Mesenchymal stem cell (in vitro differentiated cells and primary cell): ENCODE measurements at regions not wholly inside any gene's neighbourhood (a gene's known extent, or its start where the extent isn't known, plus 50 kb on each side); places are given as distances from the start of the nearest gene placed in this dataset.
A peak's percentile ranks its signal among the peaks of the same experiment; 100 is the strongest.

Source experiments
- DNase-seq: peaks from one replicate; pipeline ENCODE4 v3.0.0-alpha.2; 2013
- H2AFZ ChIP-seq: one replicate; pipeline ENCODE4 v1.6.1; 2013; ENCODE audit warnings: low read depth, mild to moderate bottlenecking, control low read depth, inconsistent platforms, low read length, moderate library complexity
- H2AK5ac ChIP-seq: 2 replicates; pipeline ENCODE4 v1.6.1; 2013; ENCODE audit warnings: low read length, moderate library complexity, mild to moderate bottlenecking, inconsistent platforms; ENCODE audit not compliant: severe bottlenecking
- H2BK120ac ChIP-seq: one replicate; pipeline ENCODE4 v1.6.1; 2013; ENCODE audit warnings: low read depth, mild to moderate bottlenecking, inconsistent platforms, low read length, moderate library complexity
- H2BK12ac ChIP-seq, 2 experiments: one replicate each; pipeline ENCODE4 v1.6.1; 2013; ENCODE audit warnings: inconsistent platforms in 2 of 2, low read length in 2 of 2, mild to moderate bottlenecking in 2 of 2, moderate library complexity in 2 of 2, control low read depth in 1 of 2
- H2BK15ac ChIP-seq: one replicate; pipeline ENCODE4 v1.6.1; 2013; ENCODE audit warnings: mild to moderate bottlenecking, low read depth, inconsistent platforms; ENCODE audit not compliant: poor library complexity, severe bottlenecking
- H2BK5ac ChIP-seq: 2 replicates; pipeline ENCODE4 v1.6.1; 2013; ENCODE audit warnings: low read depth, mild to moderate bottlenecking, low read length, control low read depth, inconsistent platforms; ENCODE audit not compliant: poor library complexity, severe bottlenecking
- H3K14ac ChIP-seq, 2 experiments: one replicate each; pipeline ENCODE4 v1.6.1; 2013; ENCODE audit warnings: inconsistent platforms in 2 of 2, low read length in 2 of 2, control low read depth in 1 of 2, mild to moderate bottlenecking in 1 of 2, moderate library complexity in 1 of 2
- H3K18ac ChIP-seq, 2 experiments: one replicate each; pipeline ENCODE4 v1.6.1; 2013; ENCODE audit warnings: inconsistent platforms in 2 of 2, low read length in 2 of 2, control low read depth in 1 of 2, low read depth in 1 of 2, mild to moderate bottlenecking in 1 of 2
- H3K23ac ChIP-seq, 2 experiments: one replicate each; pipeline ENCODE4 v1.6.1; 2013; ENCODE audit warnings: inconsistent platforms in 2 of 2, low read length in 2 of 2, mild to moderate bottlenecking in 2 of 2, moderate library complexity in 2 of 2, control low read depth in 1 of 2
- H3K27ac ChIP-seq: 2 replicates; pipeline ENCODE4 v1.5.1; 2013; ENCODE audit warnings: mild to moderate bottlenecking, moderate library complexity, low read length, control low read depth, inconsistent platforms; ENCODE audit not compliant: poor library complexity, severe bottlenecking
- H3K27me3 ChIP-seq, 2 experiments: 2 replicates each; pipeline versions ENCODE4 v1.6.1 to v1.7.0; 2013; ENCODE audit warnings: low read length in 2 of 2, mild to moderate bottlenecking in 2 of 2, moderate library complexity in 2 of 2, control low read depth in 1 of 2, inconsistent platforms in 1 of 2; ENCODE audit not compliant: control insufficient read depth in 1 of 2, insufficient read depth in 1 of 2
- H3K36me3 ChIP-seq, 2 experiments: 2 replicates each; pipeline versions ENCODE4 v1.6.1 to v1.7.0; 2013; ENCODE audit warnings: low read length in 2 of 2, control low read depth in 1 of 2, inconsistent platforms in 1 of 2, low read depth in 1 of 2, mild to moderate bottlenecking in 1 of 2; ENCODE audit not compliant: insufficient read depth in 2 of 2, control insufficient read depth in 1 of 2
- H3K4ac ChIP-seq, 2 experiments: one replicate each; pipeline ENCODE4 v1.6.1; 2013; ENCODE audit warnings: inconsistent platforms in 2 of 2, low read length in 2 of 2, mild to moderate bottlenecking in 2 of 2, moderate library complexity in 2 of 2, control low read depth in 1 of 2, low read depth in 1 of 2
- H3K4me1 ChIP-seq: 2 replicates; pipeline ENCODE4 v1.6.1; 2013; ENCODE audit warnings: low read depth, low read length, control low read depth; ENCODE audit not compliant: control insufficient read depth, insufficient read depth
- H3K4me2 ChIP-seq: 2 replicates; pipeline ENCODE4 v1.6.1; 2013; ENCODE audit warnings: low read length, mild to moderate bottlenecking, inconsistent platforms; ENCODE audit not compliant: poor library complexity, severe bottlenecking
- H3K4me3 ChIP-seq, 2 experiments: 2 replicates each; pipeline versions ENCODE4 v1.5.1 to v1.7.0; 2013; ENCODE audit warnings: low read length in 2 of 2, mild to moderate bottlenecking in 2 of 2, control low read depth in 1 of 2, low read depth in 1 of 2; ENCODE audit not compliant: insufficient read depth in 1 of 2
- H3K79me1 ChIP-seq: replicated peaks from 2 replicates; pipeline ENCODE4 v1.6.1; 2013; ENCODE audit warnings: mild to moderate bottlenecking, control low read depth, low read length, inconsistent platforms; ENCODE audit not compliant: poor library complexity, severe bottlenecking
- H3K9ac ChIP-seq: 2 replicates; pipeline ENCODE4 v1.7.0; 2013; ENCODE audit warnings: mild to moderate bottlenecking, low read length, moderate library complexity
- H3K9me3 ChIP-seq: 2 replicates; pipeline ENCODE4 v1.7.0; 2013; ENCODE audit warnings: mild to moderate bottlenecking, low read length; ENCODE audit not compliant: control insufficient read depth
- H4K8ac ChIP-seq: one replicate; pipeline ENCODE4 v1.6.1; 2013; ENCODE audit warnings: inconsistent platforms, mild to moderate bottlenecking, low read length, moderate library complexity
- H4K91ac ChIP-seq: one replicate; pipeline ENCODE4 v1.6.1; 2013; ENCODE audit warnings: mild to moderate bottlenecking, low read length, inconsistent platforms
- WGBS: methylation state at CpG from one replicate; pipeline ENCODE4 v1.1.7; 2013; ENCODE audit warnings: mixed read lengths; 5-methylcytosine and 5-hydroxymethylcytosine counted together

DNA sequence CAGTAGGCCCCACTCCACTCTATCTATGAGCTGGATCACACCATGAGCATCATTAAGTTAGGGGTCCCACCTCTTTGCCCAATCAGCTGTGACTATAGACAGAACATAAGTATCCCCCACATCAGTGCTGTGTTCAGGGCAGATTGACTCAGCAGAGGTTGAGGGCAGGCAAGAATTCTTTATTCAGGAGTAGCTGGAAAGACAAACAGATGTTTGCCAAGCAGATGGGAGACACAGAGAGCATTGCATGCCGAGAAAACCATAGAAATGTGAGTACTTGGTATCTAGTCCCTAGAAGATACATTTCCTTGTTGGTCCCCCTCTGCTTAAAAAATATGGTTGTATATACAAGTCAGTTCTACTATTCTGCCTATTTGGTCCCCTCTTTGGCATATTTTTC lies 440.8 kb downstream of the RAP2B start:
- no peak overlapping the region for H2BK12ac ChIP-seq
- H2BK5ac ChIP-seq = no peak overlapping the region
- H2AFZ ChIP-seq = no peak overlapping the region
- H3K14ac ChIP-seq = no peak overlapping the region
- no peak overlapping the region for H2BK120ac ChIP-seq
- no peak overlapping the region for H3K23ac ChIP-seq
- H2BK15ac ChIP-seq = no peak overlapping the region
- no peak overlapping the region for H2AK5ac ChIP-seq
- no peak overlapping the region for H3K4ac ChIP-seq
- H3K4me2 ChIP-seq = no peak overlapping the region
- H3K36me3 ChIP-seq = no peaks in the 10 kb centered on the region
- H3K27ac ChIP-seq = no peak overlapping the region
- no peaks in the 10 kb centered on the region for H3K9me3 ChIP-seq
- H4K8ac ChIP-seq = no peak overlapping the region
- H3K79me1 ChIP-seq = no peaks in the 10 kb centered on the region
- H3K18ac ChIP-seq = no peak overlapping the region
- no peaks in the 10 kb centered on the region for H3K27me3 ChIP-seq
- no peak overlapping the region for H4K91ac ChIP-seq
- H3K9ac ChIP-seq = no peak overlapping the region
- H3K4me3 ChIP-seq = no peak overlapping the region
- DNase-seq = no peak
- H3K4me1 ChIP-seq = peaks cover 7% of the 10 kb centered on the region
- no CpG with 5 or more reads among the region's 1 CpG for WGBS

DNA sequence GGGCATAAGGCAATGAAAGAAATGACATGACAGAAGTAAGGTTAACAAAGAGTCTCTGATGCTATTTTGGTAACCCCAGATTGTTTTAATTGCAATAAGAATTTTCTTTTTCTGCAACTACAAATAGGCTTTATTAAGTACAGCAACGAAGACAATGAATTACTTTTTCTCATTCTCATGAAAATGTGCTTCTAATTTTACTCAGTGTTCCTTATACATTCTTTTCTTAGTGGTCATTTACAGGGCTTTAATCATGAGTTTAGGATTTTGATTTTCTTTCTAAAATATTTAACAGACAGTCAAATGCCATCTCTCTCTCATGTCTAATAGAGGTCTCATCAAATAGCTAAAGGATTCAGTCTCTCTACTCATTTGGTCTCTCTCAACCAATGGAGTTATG lies 452.1 kb downstream of the RAP2B start:
- H3K36me3 ChIP-seq = no peaks in the 10 kb centered on the region
- no peaks in the 10 kb centered on the region for H3K79me1 ChIP-seq
- H2AFZ ChIP-seq = no peak overlapping the region
- no peak overlapping the region for H3K23ac ChIP-seq
- H3K4me3 ChIP-seq = no peak overlapping the region
- H3K4ac ChIP-seq = no peak overlapping the region
- no peaks in the 10 kb centered on the region for H3K27me3 ChIP-seq
- no peak overlapping the region for H2BK5ac ChIP-seq
- H2BK15ac ChIP-seq = no peak overlapping the region
- H3K4me1 ChIP-seq = no peaks in the 10 kb centered on the region
- H3K4me2 ChIP-seq = no peak overlapping the region
- H4K91ac ChIP-seq = no peak overlapping the region
- no peak overlapping the region for H3K27ac ChIP-seq
- no peak overlapping the region for H3K18ac ChIP-seq
- H2AK5ac ChIP-seq = no peak overlapping the region
- H2BK12ac ChIP-seq = no peak overlapping the region
- H2BK120ac ChIP-seq = no peak overlapping the region
- no peak overlapping the region for H4K8ac ChIP-seq
- WGBS = no CpG with 5 or more reads among the region's 1 CpG
- H3K9ac ChIP-seq = peak overlapping the region; percentile 89
- no peaks in the 10 kb centered on the region for H3K9me3 ChIP-seq
- no peak overlapping the region for H3K14ac ChIP-seq
- DNase-seq = no peak

DNA sequence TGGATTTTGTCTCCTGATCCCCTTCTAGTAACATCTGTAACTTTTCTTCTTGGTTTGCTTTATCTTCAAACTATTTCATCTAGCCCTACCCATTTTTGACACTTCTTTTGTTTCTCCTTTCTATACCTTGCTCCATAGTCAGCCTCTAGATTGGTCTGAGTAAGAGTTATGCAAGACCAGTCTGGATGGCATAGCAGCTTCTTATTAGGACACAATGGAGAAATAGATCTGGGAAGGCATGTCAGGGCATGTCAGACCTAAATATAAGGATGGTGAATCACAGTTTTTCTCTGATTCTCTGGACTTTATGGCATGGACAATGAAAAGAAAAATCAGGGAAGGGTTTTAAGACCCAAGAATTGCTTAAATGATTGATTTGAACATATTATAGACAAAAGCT lies 452.5 kb downstream of the RAP2B start:
- H2BK5ac ChIP-seq = peak overlapping the region; percentile 67
- no peak overlapping the region for H2BK120ac ChIP-seq
- no peaks in the 10 kb centered on the region for H3K9me3 ChIP-seq
- H2AFZ ChIP-seq = no peak overlapping the region
- H4K91ac ChIP-seq = no peak overlapping the region
- no peak overlapping the region for H2AK5ac ChIP-seq
- peak overlapping the region; percentile 89 for H3K9ac ChIP-seq
- no peak overlapping the region for H3K18ac ChIP-seq
- H2BK15ac ChIP-seq = no peak overlapping the region
- no peak overlapping the region for H3K4me2 ChIP-seq
- H3K14ac ChIP-seq = no peak overlapping the region
- H3K4me3 ChIP-seq = no peak overlapping the region
- H3K4ac ChIP-seq = no peak overlapping the region
- no peak overlapping the region for H2BK12ac ChIP-seq
- no peaks in the 10 kb centered on the region for H3K79me1 ChIP-seq
- H3K36me3 ChIP-seq = no peaks in the 10 kb centered on the region
- no peak overlapping the region for H4K8ac ChIP-seq
- H3K27me3 ChIP-seq = no peaks in the 10 kb centered on the region
- peak; percentile 66 for DNase-seq
- H3K23ac ChIP-seq = no peak overlapping the region
- H3K27ac ChIP-seq = no peak overlapping the region
- no peaks in the 10 kb centered on the region for H3K4me1 ChIP-seq

DNA sequence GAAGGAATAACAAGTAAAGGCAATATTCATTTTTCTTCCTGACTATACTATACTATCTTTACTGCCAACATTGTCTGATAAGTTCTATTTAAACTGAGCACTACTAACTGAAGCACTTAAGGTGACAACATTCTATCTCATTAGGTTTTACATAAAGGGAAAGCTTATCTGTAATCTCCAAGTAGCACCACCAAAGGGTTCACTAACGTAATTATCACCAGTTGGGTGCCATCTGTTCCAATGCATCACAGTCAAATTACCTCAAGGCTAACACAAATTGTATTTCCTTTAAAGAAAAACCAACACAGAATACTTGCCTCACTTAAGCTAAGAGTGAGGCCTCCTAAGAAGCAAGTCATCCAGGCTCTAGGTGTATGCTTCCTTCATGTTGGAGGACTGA lies 453.8 kb downstream of the RAP2B start:
- H3K9me3 ChIP-seq = peaks cover 8% of the 10 kb centered on the region
- no peak overlapping the region for H3K9ac ChIP-seq
- no peak overlapping the region for H2BK5ac ChIP-seq
- no peak overlapping the region for H3K4me2 ChIP-seq
- no peak overlapping the region for H4K8ac ChIP-seq
- no peak overlapping the region for H3K18ac ChIP-seq
- H2BK120ac ChIP-seq = no peak overlapping the region
- no peaks in the 10 kb centered on the region for H3K36me3 ChIP-seq
- no peak overlapping the region for H2AFZ ChIP-seq
- no peak overlapping the region for H3K14ac ChIP-seq
- H3K27me3 ChIP-seq = no peaks in the 10 kb centered on the region
- DNase-seq = no peak
- no peak overlapping the region for H3K4me3 ChIP-seq
- H2BK12ac ChIP-seq = no peak overlapping the region
- WGBS = 38% methylated on average over 1 of the region's 1 CpG
- H3K4me1 ChIP-seq = no peaks in the 10 kb centered on the region
- no peak overlapping the region for H2AK5ac ChIP-seq
- H2BK15ac ChIP-seq = no peak overlapping the region
- H3K23ac ChIP-seq = no peak overlapping the region
- H4K91ac ChIP-seq = no peak overlapping the region
- no peak overlapping the region for H3K4ac ChIP-seq
- H3K79me1 ChIP-seq = no peaks in the 10 kb centered on the region
- H3K27ac ChIP-seq = no peak overlapping the region
